Liver (tissue), 7 donors: ENCODE measurements at regions not wholly inside any gene's neighbourhood (a gene's known extent, or its start where the extent isn't known, plus 50 kb on each side); places are given as distances from the start of the nearest gene placed in this dataset.

Experiments
- DNase-seq: peaks from one replicate; pipeline ENCODE4 v3.0.0-alpha.2; 2017; ENCODE audit warnings: low spot score
- H3K27ac ChIP-seq, 2 donors: one replicate each; pipeline ENCODE4 v1.7.0; 2013; ENCODE audit warnings: inconsistent platforms in 2 of 2, low read length in 2 of 2, control low read depth in 1 of 2, low read depth in 1 of 2, mild to moderate bottlenecking in 1 of 2
- H3K27me3 ChIP-seq, 4 donors: one replicate each; pipeline versions ENCODE4 v1.6.1 to v1.7.0; 2013; ENCODE audit warnings: low read length in 3 of 4, inconsistent platforms in 1 of 4, mild to moderate bottlenecking in 1 of 4, moderate library complexity in 1 of 4; ENCODE audit not compliant: control insufficient read depth in 4 of 4, insufficient read depth in 4 of 4
- H3K36me3 ChIP-seq, 4 donors: one replicate each; pipeline versions ENCODE4 v1.6.1 to v1.7.0; 2013; ENCODE audit warnings: low read length in 3 of 4, mild to moderate bottlenecking in 3 of 4, low read depth in 1 of 4, moderate library complexity in 1 of 4; ENCODE audit not compliant: control insufficient read depth in 4 of 4, insufficient read depth in 3 of 4
- H3K4me1 ChIP-seq, 4 donors: one replicate each; pipeline versions ENCODE4 v1.6.1 to v1.7.0; 2013; ENCODE audit warnings: low read length in 3 of 4, mild to moderate bottlenecking in 3 of 4, moderate library complexity in 1 of 4; ENCODE audit not compliant: control insufficient read depth in 4 of 4, insufficient read depth in 4 of 4
- H3K4me3 ChIP-seq, 3 donors: one replicate each; pipeline versions ENCODE4 v1.6.1 to v1.7.0; 2013; ENCODE audit warnings: low read length in 3 of 3, control low read depth in 1 of 3, low read depth in 1 of 3, mild to moderate bottlenecking in 1 of 3
- H3K9ac ChIP-seq, 2 donors: one replicate each; pipeline ENCODE4 v1.7.0; 2013; ENCODE audit warnings: low read length in 2 of 2, mild to moderate bottlenecking in 2 of 2, moderate library complexity in 2 of 2, control low read depth in 1 of 2, low read depth in 1 of 2
- H3K9me3 ChIP-seq, 4 donors: one replicate each; pipeline versions ENCODE4 v1.6.1 to v1.7.0; 2013; ENCODE audit warnings: low read length in 3 of 4; ENCODE audit not compliant: control insufficient read depth in 4 of 4
- EGR1 ChIP-seq, 2 donors: IDR thresholded peaks; 2 replicates each; pipeline ENCODE4 v1.6.1; 2016 to 2018; ENCODE audit warnings: antibody characterized with exemption in 2 of 2, low read depth in 2 of 2
- FOXA1 ChIP-seq: IDR thresholded peaks from 2 replicates; pipeline ENCODE4 v1.6.1; 2016; ENCODE audit warnings: antibody characterized with exemption
- FOXA2 ChIP-seq: IDR thresholded peaks from 2 replicates; pipeline ENCODE4 v1.6.1; 2016; ENCODE audit warnings: antibody characterized with exemption
- GABPA ChIP-seq, 2 donors: IDR thresholded peaks in 1 of 2; conservative IDR thresholded peaks in 1 of 2; 2 replicates each; pipeline ENCODE4 v1.6.1; 2016; ENCODE audit warnings: antibody characterized with exemption in 2 of 2, mild to moderate bottlenecking in 1 of 2, moderate library complexity in 1 of 2
- HNF4A ChIP-seq, 2 donors: conservative IDR thresholded peaks; 2 replicates each; pipeline ENCODE4 v1.6.1; 2016; ENCODE audit warnings: antibody characterized with exemption in 2 of 2, mild to moderate bottlenecking in 2 of 2
- HNF4G ChIP-seq: IDR thresholded peaks from 2 replicates; pipeline ENCODE4 v1.6.1; 2016; ENCODE audit warnings: antibody characterized with exemption
- JUND ChIP-seq, 2 donors: IDR thresholded peaks; 2 replicates each; pipeline ENCODE4 v1.6.1; 2016; ENCODE audit warnings: antibody characterized with exemption in 2 of 2
- NR2F2 ChIP-seq: IDR thresholded peaks from 2 replicates; pipeline ENCODE4 v1.6.1; 2016; ENCODE audit warnings: antibody characterized with exemption
- RAD21 ChIP-seq, 2 donors: IDR thresholded peaks; 2 replicates each; pipeline ENCODE4 v1.6.1; 2016; ENCODE audit warnings: antibody characterized with exemption in 2 of 2, mild to moderate bottlenecking in 2 of 2
- REST ChIP-seq: IDR thresholded peaks from 2 replicates; pipeline ENCODE4 v1.6.1; 2016; ENCODE audit warnings: antibody characterized with exemption, mild to moderate bottlenecking
- RXRA ChIP-seq, 2 donors: IDR thresholded peaks; 2 replicates each; pipeline ENCODE4 v1.6.1; 2017 to 2018; ENCODE audit warnings: antibody characterized with exemption in 2 of 2, mild to moderate bottlenecking in 1 of 2
- SP1 ChIP-seq: IDR thresholded peaks from 2 replicates; pipeline ENCODE4 v1.6.1; 2018; ENCODE audit warnings: antibody characterized with exemption, mild to moderate bottlenecking
- TAF1 ChIP-seq: conservative IDR thresholded peaks from 2 replicates; pipeline ENCODE4 v1.6.1; 2016; ENCODE audit warnings: antibody characterized with exemption, mild to moderate bottlenecking
- YY1 ChIP-seq: IDR thresholded peaks from 2 replicates; pipeline ENCODE4 v1.6.1; 2016; ENCODE audit warnings: antibody characterized with exemption, mild to moderate bottlenecking
- WGBS: extraction: QIAGEN DNeasy Blood & Tissue Kit; methylation state at CpG from one replicate; pipeline ENCODE4 v1.1.7; 2013; 5-methylcytosine and 5-hydroxymethylcytosine counted together
- TF ChIP-seq, protein P1 (sequence below): IDR thresholded peaks from 2 replicates; pipeline ENCODE4 v1.6.1; 2016; ENCODE audit warnings: antibody characterized with exemption
- donor health status: healthy.
- donor health status: healthy.
- donor health status: healthy.
- donor health status: healthy.

DNA sequence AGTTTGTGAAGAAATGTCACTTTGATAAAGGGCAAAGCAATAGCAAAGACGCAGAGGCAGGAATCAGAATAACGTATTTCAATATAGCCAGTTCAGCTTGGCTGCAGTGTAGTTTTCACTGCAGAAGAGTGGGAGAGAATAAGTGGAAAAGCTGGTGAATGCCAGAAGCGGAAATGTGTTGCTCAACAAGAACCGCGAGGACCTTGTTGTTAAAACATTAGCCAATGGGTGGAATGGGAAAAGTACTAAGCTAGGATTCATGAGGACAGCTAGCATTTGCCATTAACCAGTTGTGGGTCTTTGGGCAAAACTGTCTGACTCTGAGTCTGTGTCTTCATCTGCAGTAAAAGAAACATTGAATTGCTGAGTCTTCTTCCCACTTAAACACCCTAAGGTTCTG lies 292.9 kb upstream of the GRIP1 start:
- 62% methylated on average over 5 of the region's 5 CpGs for WGBS
- H3K4me1 ChIP-seq, result no peaks in the 10 kb centered on the region
- no peaks in the 10 kb centered on the region for H3K27me3 ChIP-seq
- H3K36me3 ChIP-seq, result no peaks in the 10 kb centered on the region
- no peaks in the 10 kb centered on the region for H3K9me3 ChIP-seq
- TF ChIP-seq JUND (IDR thresholded peaks at IDR 0.05) (no peak), RAD21 (IDR thresholded peaks at IDR 0.05) (no peak)
- no peak overlapping the region for H3K9ac ChIP-seq
- DNase-seq, result no peak
- H3K4me3 ChIP-seq, result no peak overlapping the region
- no peak overlapping the region for H3K27ac ChIP-seq

- H3K27me3 ChIP-seq, result no peaks in the 10 kb centered on the region
- no peaks in the 10 kb centered on the region for H3K4me1 ChIP-seq
- DNase-seq, result no peak
- no peak overlapping the region for H3K4me3 ChIP-seq
- no peak overlapping the region for H3K9ac ChIP-seq
- no peaks in the 10 kb centered on the region for H3K36me3 ChIP-seq
- TF ChIP-seq TAF1 (no peak), FOXA1 (no peak), GABPA (IDR thresholded peaks at IDR 0.05 in 1 of 2, conservative IDR thresholded peaks at IDR 0.05 in 1 of 2) (no peak), EGR1 (IDR thresholded peaks at IDR 0.05; ENCODE audit: low read depth in 2 of 2) (no peak), REST (no peak), HNF4A (conservative IDR thresholded peaks at IDR 0.05) (no peak), HNF4G (no peak), SP1 (no peak), NR2F2 (no peak), YY1 (no peak), RXRA (IDR thresholded peaks at IDR 0.05) (no peak), JUND (IDR thresholded peaks at IDR 0.05) (no peak)
- TF ChIP-seq, protein P1, sequence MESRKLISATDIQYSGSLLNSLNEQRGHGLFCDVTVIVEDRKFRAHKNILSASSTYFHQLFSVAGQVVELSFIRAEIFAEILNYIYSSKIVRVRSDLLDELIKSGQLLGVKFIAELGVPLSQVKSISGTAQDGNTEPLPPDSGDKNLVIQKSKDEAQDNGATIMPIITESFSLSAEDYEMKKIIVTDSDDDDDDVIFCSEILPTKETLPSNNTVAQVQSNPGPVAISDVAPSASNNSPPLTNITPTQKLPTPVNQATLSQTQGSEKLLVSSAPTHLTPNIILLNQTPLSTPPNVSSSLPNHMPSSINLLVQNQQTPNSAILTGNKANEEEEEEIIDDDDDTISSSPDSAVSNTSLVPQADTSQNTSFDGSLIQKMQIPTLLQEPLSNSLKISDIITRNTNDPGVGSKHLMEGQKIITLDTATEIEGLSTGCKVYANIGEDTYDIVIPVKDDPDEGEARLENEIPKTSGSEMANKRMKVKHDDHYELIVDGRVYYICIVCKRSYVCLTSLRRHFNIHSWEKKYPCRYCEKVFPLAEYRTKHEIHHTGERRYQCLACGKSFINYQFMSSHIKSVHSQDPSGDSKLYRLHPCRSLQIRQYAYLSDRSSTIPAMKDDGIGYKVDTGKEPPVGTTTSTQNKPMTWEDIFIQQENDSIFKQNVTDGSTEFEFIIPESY, result no peak
- H3K27ac ChIP-seq, result no peak overlapping the region
- H3K9me3 ChIP-seq, result no peaks in the 10 kb centered on the region
These were observed 292.6 kb upstream of the CAND1 start for GRCh38 chr12:66976526-66976925.

GRCh38 chr12:66978802-66979201 lies 290.4 kb upstream of the CAND1 start:
- no peak for TF ChIP-seq FOXA1
- no peak for TF ChIP-seq HNF4A (conservative IDR thresholded peaks at IDR 0.05)
- TF ChIP-seq NR2F2, result no peak
- no peak for TF ChIP-seq FOXA2
- TF ChIP-seq REST, result no peak
- TF ChIP-seq EGR1 (IDR thresholded peaks at IDR 0.05; ENCODE audit: low read depth in 2 of 2), result no peak
- TF ChIP-seq GABPA (IDR thresholded peaks at IDR 0.05 in 1 of 2, conservative IDR thresholded peaks at IDR 0.05 in 1 of 2), result no peak
- 38% methylated on average over 1 of the region's 1 CpG for WGBS
- no peak overlapping the region for H3K4me3 ChIP-seq
- DNase-seq, result no peak
- H3K36me3 ChIP-seq, result no peaks in the 10 kb centered on the region
- H3K9ac ChIP-seq, result no peak overlapping the region
- no peaks in the 10 kb centered on the region for H3K27me3 ChIP-seq
- H3K27ac ChIP-seq, result no peak overlapping the region
- H3K4me1 ChIP-seq, result no peaks in the 10 kb centered on the region
- H3K9me3 ChIP-seq, result no peaks in the 10 kb centered on the region
